ENCODE measurements at regions not wholly inside any gene's neighbourhood (a gene's known extent, or its start where the extent isn't known, plus 50 kb on each side); places are given as distances from the start of the nearest gene placed in this dataset.

DNA sequence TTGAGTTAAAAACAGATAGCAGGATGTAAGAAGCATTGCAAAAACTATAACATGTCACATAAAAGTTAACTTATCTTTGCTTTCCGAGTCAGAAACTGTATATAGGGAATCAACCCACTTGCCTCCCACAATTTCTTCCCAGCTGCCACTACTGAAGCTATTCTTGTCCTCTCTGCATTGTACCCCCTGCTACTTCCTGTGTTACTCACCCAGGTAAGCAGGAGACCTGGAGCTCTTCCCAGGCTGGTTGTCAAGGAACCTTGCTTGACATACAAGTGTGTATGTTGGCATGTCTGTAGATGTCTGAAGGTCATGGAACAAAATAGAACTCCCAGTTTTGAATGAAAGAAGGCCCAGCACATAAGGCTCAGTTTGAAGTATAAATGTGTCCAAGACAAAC is 74.3 kb upstream of the LRRC4C start:
- TF ChIP-seq, protein P1, sequence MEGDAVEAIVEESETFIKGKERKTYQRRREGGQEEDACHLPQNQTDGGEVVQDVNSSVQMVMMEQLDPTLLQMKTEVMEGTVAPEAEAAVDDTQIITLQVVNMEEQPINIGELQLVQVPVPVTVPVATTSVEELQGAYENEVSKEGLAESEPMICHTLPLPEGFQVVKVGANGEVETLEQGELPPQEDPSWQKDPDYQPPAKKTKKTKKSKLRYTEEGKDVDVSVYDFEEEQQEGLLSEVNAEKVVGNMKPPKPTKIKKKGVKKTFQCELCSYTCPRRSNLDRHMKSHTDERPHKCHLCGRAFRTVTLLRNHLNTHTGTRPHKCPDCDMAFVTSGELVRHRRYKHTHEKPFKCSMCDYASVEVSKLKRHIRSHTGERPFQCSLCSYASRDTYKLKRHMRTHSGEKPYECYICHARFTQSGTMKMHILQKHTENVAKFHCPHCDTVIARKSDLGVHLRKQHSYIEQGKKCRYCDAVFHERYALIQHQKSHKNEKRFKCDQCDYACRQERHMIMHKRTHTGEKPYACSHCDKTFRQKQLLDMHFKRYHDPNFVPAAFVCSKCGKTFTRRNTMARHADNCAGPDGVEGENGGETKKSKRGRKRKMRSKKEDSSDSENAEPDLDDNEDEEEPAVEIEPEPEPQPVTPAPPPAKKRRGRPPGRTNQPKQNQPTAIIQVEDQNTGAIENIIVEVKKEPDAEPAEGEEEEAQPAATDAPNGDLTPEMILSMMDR (IDR thresholded peaks at IDR 0.05): no peak
- no peak for TF ChIP-seq POLR2A (IDR thresholded peaks at IDR 0.05)

Measured in stomach (tissue), 4 donors.